SHP77 treated with DMSO at 0.1 percent for 48 hours (cell line): ENCODE measurements at regions not wholly inside any gene's neighbourhood (a gene's known extent, or its start where the extent isn't known, plus 50 kb on each side); places are given as distances from the start of the nearest gene placed in this dataset.

Experiments
- DNase-seq: peaks from one replicate; lab custom pipeline; 2025; lab: John Stamatoyannopoulos, UW

- DNase-seq, result no peak
These were observed 424.3 kb downstream of the KIF20B start for GRCh38 chr10:90125456-90126255.

- no peak for DNase-seq
These were observed 424.8 kb downstream of the KIF20B start for GRCh38 chr10:90126256-90126595.

GRCh38 chr10:90130321-90131086 lies 429.1 kb downstream of the KIF20B start:
- no peak for DNase-seq

- DNase-seq, result no peak
These were observed 432.2 kb downstream of the KIF20B start for GRCh38 chr10:90133606-90134005.

DNA sequence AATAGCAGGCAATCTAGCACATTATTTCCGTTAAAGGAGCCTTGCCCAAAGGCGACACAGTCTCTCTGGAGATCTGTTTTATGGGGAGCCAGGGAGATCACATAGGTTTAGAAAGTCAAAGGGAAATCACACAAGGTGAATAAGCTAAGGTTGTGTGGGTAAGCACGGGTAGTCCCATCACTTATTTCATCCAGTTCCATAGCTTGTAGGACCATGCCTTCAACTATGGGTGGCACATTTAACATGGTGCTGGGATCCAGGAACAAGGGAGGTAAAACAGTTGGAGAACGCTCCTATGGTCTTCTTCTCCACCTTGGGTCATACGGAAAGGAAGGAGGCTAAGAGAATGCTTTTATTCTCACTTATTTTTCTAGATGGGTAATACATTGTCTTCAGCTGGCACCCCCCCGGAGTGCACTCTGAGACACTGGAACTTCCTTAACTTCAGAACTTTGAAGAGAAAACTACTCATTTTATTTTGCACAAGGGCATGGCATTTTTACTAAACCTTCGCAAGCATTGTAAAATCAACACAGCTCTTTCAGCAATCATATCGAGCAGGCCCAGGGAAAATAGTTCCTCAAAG lies 435.4 kb downstream of the KIF20B start:
- DNase-seq, result no peak

- no peak for DNase-seq
These were observed 437.5 kb downstream of the KIF20B start for GRCh38 chr10:90138844-90139243.

DNA sequence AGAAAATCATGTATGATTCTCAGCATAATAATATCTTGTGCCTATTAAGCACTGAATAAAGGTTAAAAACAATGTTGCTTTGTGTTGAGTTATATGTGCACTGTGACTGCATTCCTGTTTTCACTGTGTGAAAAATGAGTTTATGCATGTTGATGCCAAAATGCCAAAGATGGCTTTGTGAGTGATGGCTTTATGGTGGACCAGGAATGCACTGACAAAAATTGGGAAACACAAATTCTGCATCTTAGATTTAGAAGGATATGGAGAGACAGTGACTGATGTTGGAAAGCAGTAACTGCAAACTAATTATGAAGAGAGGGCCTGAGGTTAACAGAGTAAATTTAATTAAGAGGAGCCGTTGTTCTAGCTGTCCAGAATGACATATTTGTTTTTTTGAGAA lies 440.4 kb downstream of the KIF20B start:
- no peak for DNase-seq

DNA sequence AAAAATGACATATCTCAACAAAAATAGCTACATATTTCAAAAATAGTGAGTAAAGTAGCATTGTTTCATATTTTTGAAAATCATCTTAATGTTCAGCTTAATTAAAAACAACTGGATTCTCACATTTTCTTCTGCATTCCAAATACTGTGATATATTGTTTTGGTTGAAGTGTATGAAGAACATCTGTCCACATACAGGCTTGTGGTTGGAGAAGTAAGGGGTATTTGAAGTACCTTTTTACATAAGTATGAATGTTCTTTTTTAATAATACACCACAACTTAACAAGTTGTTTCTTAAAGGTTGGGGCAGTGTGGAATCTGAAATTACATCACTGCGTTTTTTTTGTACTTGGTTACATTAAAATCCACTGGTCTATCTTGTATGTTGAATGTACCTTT lies 442.5 kb downstream of the KIF20B start:
- DNase-seq, result no peak

DNA sequence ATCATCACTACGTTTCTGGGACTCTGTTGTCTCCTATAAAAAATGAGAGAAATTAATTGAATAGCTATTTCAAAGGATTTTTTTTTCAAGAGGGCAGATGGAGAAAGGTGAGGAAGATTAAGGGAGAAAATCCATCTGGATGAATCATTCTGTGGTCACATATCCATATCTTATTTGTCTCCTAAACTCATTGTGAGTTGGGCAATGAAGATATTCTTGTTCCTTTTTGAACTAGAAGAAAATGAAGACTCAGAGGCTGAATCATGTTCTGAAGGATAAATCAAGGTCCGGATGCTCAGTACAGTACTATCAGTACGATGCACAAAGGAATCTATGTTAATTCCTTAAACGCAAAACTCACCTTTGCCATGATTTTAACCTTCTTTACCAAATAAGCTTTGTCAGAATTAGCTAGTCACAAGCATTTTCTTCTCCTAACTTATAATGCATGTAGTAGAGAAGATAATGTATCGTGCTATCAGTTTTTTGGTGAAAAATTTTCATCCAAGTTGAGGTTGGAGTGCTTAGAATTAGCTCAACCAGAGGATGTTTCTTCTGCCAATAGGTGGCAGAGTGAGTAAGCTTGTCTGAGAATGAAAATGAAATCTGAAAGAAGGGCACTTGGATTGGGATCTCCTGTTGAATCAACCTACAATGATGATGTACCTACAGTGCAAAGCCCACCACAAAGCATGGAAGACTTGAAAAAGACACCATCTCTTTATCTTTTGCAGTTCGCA lies 446.9 kb downstream of the KIF20B start:
- no peak for DNase-seq

GRCh38 chr10:90149563-90149962 lies 448.2 kb downstream of the KIF20B start:
- DNase-seq, result no peak

- no peak for DNase-seq
These were observed 461.0 kb downstream of the KIF20B start for GRCh38 chr10:90162271-90162853.

DNA sequence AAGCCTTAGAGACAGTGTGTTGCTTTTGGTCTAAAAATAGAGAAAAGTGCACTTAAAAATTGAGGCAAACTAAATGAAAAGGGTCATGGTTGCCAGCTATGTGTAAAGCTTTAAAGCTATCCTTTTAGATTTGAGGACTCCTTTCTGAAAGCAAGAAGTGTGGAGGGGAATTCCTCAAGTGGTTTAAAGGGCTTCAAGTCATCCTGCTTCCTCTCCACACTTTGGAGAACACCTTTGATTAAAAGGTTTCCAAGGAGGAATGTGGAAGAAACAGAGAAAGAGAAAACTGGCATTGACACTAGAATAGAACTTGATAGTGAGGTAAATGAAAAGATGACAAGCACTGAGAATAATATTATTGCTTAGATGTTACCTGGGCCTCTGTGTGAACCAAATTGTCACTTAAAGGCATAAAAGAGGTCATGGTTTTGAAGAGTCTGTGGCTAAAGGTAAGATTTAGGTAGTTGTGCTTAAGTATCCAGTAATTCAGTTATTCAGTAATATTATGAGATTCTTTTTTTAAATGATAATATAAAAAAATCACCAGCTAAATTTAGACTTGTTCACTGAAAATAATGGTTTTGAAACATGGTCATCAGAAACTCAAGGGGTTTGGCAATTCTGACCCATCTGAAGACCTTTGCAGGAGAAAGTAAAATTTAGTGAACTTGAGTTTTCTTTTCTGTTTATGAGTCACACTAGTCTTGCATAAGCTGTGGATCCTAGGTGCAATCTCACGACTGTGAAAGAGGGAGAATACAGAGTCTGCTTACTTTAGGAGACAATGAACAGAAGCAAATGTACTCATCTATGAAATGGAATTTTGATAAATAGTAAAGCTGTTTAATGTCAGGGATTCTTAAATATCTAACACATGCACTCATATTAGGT lies 466.0 kb downstream of the KIF20B start:
- no peak for DNase-seq

GRCh38 chr10:90168244-90168643 lies 466.9 kb downstream of the KIF20B start:
- DNase-seq, result no peak

- no peak for DNase-seq
These were observed 469.8 kb downstream of the KIF20B start for GRCh38 chr10:90171014-90171722.

- no peak for DNase-seq
These were observed 473.1 kb downstream of the KIF20B start for GRCh38 chr10:90174531-90174930.

DNA sequence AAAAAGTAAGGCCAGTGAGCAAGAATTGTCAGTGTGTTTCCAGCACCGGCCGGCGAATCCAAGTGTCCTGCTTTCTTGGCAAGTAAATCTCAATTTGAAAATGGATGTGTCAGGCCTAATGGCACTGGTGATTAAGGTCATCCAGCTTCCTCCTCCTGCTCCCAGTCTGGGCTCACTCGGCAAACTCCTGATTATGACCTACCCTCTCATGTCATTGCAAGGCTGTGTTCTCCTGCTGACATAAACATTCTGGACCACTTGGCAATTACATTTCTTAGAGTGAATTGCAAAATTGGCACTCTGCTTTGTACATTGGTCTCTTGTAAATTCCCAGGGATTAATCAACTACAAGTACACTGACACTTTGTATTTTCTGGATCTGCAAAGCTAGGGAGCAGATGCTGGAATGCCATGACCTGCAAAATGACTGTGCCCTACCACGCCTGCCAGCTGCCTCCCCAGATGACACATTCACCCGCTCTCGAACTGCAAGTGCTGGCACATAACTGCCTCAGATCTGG lies 473.8 kb downstream of the KIF20B start:
- DNase-seq, result no peak

DNA sequence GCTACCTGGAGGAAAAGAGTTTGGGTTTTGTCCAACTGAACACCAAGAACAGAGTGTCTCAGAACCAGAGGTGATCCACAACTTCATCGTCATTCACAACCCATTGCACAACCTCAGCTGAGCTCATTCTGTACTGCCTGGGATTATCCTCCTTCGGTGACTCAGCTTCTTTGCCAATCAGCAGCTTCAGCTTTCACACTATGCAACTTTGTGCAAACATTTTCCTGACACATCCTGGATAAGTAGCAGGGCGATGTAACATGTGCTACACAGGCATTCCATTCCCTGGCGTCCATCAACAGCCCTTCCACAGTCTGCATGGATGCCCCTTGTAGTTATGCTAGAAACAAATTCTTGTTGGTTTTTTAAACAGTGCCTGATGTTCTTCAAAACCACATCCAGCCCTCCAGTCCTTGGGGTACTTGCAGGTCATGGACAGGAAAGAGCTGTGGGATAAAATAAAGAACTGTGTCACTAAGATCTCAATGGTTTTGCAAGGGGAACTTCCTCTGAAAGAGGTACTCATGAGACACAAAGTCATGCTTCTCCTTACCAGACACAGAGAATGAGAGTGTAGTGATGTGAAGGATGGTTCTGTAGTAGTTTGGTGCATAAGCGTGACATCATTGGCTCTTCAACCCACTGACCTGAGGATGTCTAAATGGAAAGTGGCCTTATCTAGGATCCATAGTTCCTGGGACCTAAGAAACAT lies 478.5 kb downstream of the KIF20B start:
- DNase-seq, result no peak

GRCh38 chr10:90180886-90181691 lies 479.7 kb downstream of the KIF20B start:
- no peak for DNase-seq

GRCh38 chr10:90192825-90193224 lies 491.4 kb downstream of the KIF20B start:
- no peak for DNase-seq
